Epithelial cell of esophagus (primary cell): ENCODE measurements at regions not wholly inside any gene's neighbourhood (a gene's known extent, or its start where the extent isn't known, plus 50 kb on each side); places are given as distances from the start of the nearest gene placed in this dataset.

Experiments used
- DNase-seq: peaks from one replicate; pipeline ENCODE4 v3.0.0; 2010; ENCODE audit warnings: low read depth
- H3K4me3 ChIP-seq: 2 replicates; pipeline ENCODE4 v1.5.1; 2011; ENCODE audit warnings: mild to moderate bottlenecking, low read length, control low read depth
- CTCF ChIP-seq: IDR thresholded peaks from 2 replicates; pipeline ENCODE4 v1.5.1; 2011; ENCODE audit warnings: low read depth, mild to moderate bottlenecking, low read length, control low read depth, inconsistent platforms; ENCODE audit not compliant: insufficient read depth; ENCODE audit errors: missing control alignments

GRCh38 chr12:114237230-114237629, 168.7 kb downstream of the TBX5 start:
- no peak for TF ChIP-seq CTCF
- DNase-seq = no peak
- no peak overlapping the region for H3K4me3 ChIP-seq

- H3K4me3 ChIP-seq = no peak overlapping the region
- no peak for TF ChIP-seq CTCF
- no peak for DNase-seq
These were observed 173.8 kb downstream of the TBX5 start for GRCh38 chr12:114232187-114232586.

- H3K4me3 ChIP-seq = no peak overlapping the region
- TF ChIP-seq CTCF = no peak
- DNase-seq = no peak
These were observed 176.8 kb downstream of the TBX5 start for GRCh38 chr12:114229150-114229549.

GRCh38 chr12:114226241-114226928, 179.6 kb downstream of the TBX5 start:
- TF ChIP-seq CTCF = no peak
- DNase-seq = no peak
- no peak overlapping the region for H3K4me3 ChIP-seq

- TF ChIP-seq CTCF = no peak
- H3K4me3 ChIP-seq = no peak overlapping the region
These were observed 183.8 kb downstream of the TBX5 start for GRCh38 chr12:114221957-114222630.

GRCh38 chr12:114221136-114221833, 184.7 kb downstream of the TBX5 start:
- TF ChIP-seq CTCF = no peak
- DNase-seq = no peak
- H3K4me3 ChIP-seq = no peak overlapping the region

More at GRCh38 chr12:114221957-114222630, 183.8 kb downstream of the TBX5 start:
- no peak for DNase-seq
